Fibroblast of skin of scalp (primary cell): ENCODE measurements at regions not wholly inside any gene's neighbourhood (a gene's known extent, or its start where the extent isn't known, plus 50 kb on each side); places are given as distances from the start of the nearest gene placed in this dataset.

Source experiments
- DNase-seq: peaks from one replicate; pipeline ENCODE4 v3.0.0-alpha.2; 2013

DNA sequence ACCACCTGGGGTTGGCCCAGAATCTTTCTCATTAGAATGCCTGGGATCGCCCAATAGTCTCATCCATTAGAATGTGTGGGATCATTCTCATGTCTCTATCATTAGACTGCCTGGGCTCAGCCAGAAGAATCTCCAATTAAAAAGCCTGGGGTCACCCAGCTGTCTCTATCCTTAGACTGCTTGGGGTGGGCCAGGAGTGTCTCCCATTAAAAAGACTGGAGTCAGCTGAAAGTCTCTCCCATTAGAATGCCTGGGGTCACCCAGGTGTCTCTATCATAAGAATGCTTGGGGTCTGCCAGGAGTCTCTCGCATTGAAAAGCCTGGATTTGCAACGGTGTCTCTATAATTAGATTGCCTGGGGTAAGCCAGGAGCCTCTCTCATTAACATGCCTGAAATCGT, 2225.7 kb downstream of the TP53TG3F start:
- DNase-seq = no peak

- DNase-seq = no peak
These were observed 2227.2 kb downstream of the TP53TG3F start for GRCh38 chr16:35686595-35686994.

DNA sequence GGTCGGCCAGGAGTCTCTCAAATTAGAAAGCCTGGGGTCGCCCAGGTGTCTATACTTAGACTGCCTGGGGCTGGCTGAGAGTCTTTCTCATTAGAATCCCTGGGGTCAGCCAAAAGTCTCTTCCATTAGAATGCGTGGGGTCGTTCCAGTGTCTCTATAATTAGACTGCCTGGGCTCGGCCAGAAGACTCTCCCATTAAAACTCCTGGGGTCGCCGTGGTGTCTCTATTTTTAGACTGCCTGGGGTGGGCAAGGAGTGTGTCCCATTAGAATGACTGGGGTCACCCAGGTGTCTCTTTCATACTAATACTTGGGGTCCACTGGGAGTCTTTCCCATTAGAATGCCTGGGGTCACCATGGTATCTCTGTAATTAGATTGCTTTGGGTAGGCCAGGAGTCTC, 2227.7 kb downstream of the TP53TG3F start:
- no peak for DNase-seq

DNA sequence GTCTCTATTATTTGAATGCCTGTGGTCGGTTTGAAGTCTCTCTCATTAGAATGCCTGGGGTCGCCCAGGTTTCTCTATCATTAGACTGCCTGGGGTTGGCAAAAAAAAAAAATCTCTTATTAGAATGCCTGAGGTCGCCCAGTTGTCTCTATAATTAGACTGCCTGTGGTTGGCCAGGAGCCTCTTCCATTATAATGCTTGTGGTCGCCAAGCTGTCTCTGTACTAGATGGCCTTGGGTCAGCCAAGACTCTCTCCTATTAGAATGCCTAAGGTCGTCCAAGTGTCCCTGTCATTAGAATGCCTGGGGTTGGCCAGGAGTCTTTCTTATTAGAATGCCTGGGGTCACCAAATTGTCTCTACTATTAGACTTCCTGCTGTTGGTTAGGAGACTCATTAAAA, 2228.4 kb downstream of the TP53TG3F start:
- no peak for DNase-seq

DNA sequence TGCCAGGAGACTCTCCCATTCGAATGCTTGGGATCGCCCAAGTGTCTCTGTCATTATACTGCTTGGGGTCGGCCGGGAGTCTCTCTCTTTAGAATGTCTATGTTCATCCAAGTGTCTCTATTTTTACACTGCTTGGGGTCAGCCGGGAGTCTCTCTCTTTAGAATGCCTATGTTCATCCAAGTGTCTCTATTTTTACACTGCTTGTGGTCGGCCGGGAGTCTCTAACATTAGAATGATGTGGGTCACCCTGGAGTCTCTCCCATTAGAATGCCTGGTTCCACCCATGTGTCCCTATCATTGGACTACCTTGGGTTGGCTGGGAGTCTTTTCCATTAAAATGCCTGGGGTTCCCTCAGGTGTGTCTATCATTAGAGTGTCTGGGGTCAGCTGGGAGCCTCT, 2230.4 kb downstream of the TP53TG3F start:
- DNase-seq = no peak

- DNase-seq = no peak
These were observed 2231.0 kb downstream of the TP53TG3F start for GRCh38 chr16:35690413-35690812.

DNA sequence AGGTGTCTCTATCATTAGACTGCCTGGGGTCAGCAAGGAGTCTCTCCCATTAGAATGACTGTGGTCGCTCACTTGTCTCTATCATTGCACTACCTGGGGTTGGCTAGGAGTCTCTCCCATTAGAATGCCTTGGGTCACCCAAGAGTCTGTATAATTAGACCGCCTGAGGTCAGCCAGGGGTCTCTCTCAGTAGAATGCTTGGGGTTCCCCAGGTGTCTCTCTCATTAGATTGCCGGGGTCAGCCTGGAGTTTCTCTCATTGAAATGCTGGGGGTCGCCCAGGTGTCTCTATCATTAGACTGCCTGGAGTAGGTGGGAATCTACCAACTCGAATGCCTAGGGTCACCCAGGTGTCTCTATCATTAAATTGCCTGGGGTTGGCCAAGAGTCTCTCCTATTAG, 2231.6 kb downstream of the TP53TG3F start:
- DNase-seq = no peak

GRCh38 chr16:35692824-35693223, 2233.4 kb downstream of the TP53TG3F start:
- DNase-seq = no peak

- DNase-seq = no peak
These were observed 2247.5 kb downstream of the TP53TG3F start for GRCh38 chr16:35706901-35707300.

DNA sequence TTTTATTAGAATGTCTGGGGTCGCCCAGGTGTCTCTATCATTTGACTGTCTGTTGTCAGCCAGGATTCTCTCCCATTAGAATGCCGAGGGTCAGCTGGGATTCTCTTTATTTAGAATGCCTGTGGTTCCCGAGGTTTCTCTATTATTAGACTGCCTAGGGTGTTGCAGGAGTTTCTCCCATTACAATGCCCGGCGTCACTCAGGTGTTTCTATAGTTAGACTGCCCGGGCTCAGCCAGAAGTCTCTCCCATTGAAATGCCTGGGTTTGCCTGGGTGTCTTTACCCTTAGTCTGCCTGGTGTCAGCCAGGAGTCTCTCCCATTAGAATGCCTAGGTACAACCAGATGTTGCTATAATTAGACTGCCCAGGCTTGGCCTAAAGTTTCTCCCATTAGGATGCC, 2252.0 kb downstream of the TP53TG3F start:
- no peak for DNase-seq

GRCh38 chr16:35711958-35712357, 2252.5 kb downstream of the TP53TG3F start:
- DNase-seq = no peak

- DNase-seq = no peak
These were observed 2254.6 kb downstream of the TP53TG3F start for GRCh38 chr16:35713762-35714650.

DNA sequence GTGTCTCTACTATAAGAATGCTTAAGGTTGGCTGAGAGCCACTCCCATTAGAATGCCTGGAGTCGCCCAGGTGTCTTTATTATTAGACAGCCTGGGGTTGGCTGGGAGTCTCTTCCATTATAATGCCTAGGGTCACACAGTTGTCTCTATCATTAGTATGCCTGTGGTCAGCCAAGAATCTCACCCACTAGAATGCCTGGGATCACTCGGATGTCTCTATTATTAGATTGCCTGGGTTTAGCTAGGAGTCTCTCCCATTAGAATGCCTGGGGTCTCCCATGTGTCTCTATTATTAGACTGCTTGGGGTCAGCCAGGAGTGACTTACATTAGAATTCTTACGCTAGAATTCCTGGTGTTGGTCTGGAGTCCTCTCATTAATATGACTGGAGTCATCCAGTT, 2255.3 kb downstream of the TP53TG3F start:
- no peak for DNase-seq

DNA sequence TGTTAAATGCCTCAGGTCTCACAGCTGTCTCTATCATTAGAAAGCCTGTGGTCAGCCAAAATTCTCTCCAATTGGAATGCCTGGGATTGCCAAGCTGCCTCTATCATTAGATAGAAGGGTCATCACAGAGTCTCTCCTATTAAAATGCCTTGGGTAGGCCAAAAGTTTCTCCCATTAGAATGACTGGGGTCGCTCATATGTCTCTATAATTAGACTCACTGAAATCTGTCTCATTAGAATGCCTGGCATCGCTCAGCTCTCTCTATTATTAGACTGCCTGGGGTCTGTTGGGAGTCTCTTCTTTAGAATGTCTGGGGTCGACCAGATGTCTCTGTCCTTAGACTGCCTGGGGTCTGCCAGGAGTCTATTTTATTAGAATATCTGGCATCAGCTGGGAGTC, 2265.1 kb downstream of the TP53TG3F start:
- no peak for DNase-seq

DNA sequence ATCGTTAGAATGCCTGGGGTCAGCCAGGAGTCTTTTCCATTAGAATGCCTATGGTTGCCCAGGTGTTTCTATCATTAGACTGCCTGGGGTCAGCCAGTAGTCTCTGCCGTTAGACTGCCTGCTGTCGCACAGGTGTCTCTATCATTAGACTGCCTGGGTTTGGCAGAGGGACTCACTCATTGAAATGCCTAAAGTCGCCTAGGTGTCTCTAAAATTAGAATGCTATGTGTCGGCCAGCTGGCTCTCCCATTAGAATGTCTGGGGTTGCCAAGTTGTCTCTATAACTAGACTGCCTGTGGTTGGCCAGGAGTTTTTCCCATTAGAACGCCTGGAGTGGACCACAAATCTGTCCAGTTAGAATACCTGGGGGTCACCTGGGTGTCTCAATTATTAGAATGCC, 2266.5 kb downstream of the TP53TG3F start:
- DNase-seq = no peak

- no peak for DNase-seq
These were observed 2270.8 kb downstream of the TP53TG3F start for GRCh38 chr16:35730251-35730650.

- no peak for DNase-seq
These were observed 2272.1 kb downstream of the TP53TG3F start for GRCh38 chr16:35731341-35732040.

DNA sequence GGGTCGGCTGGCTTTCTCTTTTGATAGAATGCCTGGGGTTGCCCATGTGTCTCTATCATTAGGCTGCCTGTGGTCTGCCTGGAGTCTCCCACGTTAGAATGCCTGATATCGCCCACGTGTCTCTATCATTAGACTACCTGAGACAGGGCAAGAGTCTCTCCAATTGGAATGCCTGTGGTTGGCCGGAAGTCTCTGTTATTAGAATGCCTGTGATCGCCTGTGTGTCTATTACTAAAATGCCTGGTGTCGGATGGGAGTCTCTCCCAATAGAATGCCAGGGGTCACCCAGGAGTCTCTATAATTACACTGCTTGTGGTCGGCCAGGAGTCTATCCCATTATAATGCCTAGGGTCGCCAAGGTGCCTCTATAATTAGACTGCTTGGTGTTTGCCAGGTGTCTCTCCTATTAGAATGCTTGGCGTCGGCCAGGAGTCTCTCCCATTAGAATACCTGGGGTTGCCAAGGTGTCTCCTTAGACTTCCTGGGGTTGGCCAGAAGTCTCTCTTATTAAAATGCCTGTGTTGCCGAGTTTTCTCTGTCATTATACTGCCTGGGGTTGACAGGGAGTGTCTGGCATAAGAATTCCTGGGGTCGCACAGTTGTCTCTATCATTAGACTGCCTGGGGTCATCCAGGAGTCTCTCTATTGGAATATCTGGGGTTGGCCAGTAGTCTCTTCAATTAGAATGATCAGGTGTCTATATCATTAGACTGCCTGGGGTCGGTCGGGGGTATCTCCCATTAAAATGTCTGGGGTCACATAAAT, 2272.8 kb downstream of the TP53TG3F start:
- no peak for DNase-seq

DNA sequence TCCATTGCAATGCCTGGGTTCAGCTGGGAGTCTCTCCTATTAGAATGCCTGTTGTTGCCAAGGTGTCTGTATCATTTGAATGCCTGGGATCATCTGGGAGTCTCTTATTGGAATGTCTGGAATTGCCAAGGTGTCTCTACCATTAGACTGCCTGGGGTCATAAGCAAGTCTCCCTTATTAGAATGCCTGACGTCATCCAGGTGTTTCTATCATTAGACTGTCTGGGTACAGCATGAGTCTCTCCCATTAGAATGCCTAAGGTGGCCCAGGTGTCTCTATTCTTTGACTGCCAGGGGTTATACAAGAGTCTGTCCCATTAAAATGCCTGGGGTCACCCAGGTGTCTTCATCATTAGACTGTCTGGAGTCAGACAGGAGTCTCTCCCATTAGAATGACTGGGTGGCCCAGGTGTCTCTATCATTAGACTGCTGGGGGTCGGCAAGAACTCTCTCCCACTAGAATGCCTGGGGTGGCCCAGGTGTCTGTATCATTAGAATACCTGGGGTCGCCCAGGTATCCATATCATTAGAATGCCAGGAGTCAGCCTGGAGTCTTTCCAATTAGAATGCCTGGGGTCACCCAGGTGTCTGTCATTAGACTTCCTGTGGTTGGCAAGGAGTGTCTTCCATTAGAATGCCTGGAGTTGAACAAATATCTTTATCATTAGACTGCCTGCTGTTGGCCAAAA, 2274.0 kb downstream of the TP53TG3F start:
- DNase-seq = no peak

GRCh38 chr16:35733971-35734702, 2274.7 kb downstream of the TP53TG3F start:
- DNase-seq = no peak

DNA sequence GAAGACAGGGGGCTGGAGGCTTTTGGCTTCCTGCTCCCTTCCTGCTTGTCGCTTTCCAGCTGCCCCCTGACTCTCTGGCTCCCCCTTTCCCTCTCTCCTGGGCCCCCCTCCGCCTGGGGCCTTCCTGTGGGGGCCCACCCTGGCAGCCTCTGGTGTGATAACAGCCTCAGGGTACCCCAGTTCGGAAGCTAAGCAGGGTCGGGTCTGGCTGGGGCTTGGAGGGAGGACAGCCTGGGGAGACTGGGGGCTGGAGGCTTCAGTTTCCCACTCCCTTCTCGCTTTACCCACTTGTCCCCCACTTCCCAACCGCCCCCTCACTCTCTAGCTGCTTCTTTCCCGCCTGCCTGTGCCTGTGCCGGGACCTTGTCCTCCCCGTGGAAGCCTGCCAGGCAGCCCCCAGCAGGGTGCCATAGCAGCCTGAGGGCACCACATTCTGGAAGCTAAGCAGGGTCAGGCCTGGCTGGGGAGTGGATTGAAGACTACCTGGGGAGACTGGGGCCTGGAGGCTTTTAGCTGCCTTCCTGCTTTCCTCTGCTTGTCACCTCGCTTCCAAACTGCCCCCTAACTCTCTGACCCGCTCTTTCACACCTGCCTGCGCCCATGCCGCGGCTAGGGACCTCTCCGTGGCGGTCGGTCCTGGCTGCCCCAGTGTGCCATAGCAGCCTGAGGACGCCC, 2275.5 kb downstream of the TP53TG3F start:
- no peak for DNase-seq
